GM12892 (cell line): ENCODE measurements at regions not wholly inside any gene's neighbourhood (a gene's known extent, or its start where the extent isn't known, plus 50 kb on each side); places are given as distances from the start of the nearest gene placed in this dataset.

ENCODE experiments used
- DNase-seq: peaks from one replicate; pipeline ENCODE4 v3.0.0; 2011; ENCODE audit not compliant: insufficient read length
- FAIRE-seq: peaks from 2 replicates; lab custom pipeline; 2011; peaks lifted over from hg19 to GRCh38; lab: Jason Lieb, UNC
- POLR2A ChIP-seq: IDR thresholded peaks from 2 replicates; pipeline ENCODE4 v1.6.1; 2011; ENCODE audit warnings: low read depth, low read length, control low read depth
- POLR2AphosphoS5 ChIP-seq: IDR thresholded peaks from 2 replicates; pipeline ENCODE4 v1.6.1; 2011; ENCODE audit warnings: low read depth, low read length, control low read depth
- TAF1 ChIP-seq: IDR thresholded peaks from 2 replicates; pipeline ENCODE4 v1.6.1; 2011; ENCODE audit warnings: low read depth, mild to moderate bottlenecking, control low read depth, low read length, borderline replicate concordance

DNA sequence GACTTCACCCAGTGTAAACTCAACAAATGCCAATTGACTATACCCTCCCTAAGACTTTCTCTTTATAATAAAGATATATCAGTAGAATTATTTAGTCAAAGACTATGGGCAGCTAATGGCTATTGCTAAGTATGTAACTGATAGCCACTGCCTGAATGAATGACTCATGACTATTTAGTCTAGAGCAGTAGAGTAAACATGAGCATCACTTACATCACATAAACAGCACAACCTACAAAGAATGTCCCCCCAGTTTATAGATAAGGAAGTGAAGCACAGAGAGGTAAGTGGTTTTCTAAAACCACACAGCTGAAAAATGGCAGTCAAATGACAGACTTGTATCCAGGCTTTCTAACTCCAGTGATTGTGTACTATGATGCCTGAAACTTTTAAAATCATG, 507.0 kb downstream of the PPARGC1A start:
- TF ChIP-seq POLR2AphosphoS5 (no peak), TAF1 (no peak), POLR2A (no peak)
- no peak for FAIRE-seq
- no peak for DNase-seq

DNA sequence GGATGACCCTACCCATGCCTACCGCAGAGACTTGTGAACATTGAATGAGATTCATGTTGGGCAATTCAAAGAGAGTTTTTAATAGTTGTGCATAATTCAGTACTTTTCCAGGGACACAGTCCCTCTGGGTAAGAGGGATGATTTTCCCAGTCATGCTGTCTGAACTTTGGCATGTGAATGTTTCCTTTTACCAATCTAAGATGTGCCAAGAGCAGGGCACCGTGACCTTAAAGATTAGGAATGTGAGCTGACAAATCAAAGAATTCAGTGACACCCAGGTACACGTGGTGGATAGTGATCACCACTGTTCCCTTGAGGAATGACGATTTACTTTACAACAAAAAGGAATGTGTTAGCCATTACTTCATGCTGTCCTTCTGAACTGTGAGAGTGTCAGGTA, 515.6 kb downstream of the PPARGC1A start:
- no peak for FAIRE-seq
- TF ChIP-seq TAF1 (no peak), POLR2AphosphoS5 (no peak), POLR2A (no peak)
- DNase-seq = no peak

DNA sequence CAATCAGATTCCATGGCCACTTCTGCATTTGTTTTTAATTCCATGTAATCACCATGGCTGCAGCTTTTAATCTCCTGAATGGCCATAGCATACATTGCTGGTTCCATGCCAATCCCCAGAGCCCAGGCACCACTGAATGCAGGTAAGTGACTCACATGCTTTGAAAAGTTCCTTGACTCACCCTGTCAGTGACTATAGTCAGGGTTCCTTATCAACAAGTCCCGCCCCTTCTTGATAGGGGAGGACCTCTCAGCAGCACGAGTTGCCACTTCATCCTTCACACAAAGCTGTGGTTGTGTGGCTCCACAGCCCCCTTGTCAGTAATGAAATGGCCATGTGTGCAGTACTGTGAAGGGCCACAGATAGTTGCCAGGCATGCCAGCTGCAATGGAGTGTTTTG, 516.6 kb downstream of the PPARGC1A start:
- TF ChIP-seq TAF1 (no peak), POLR2AphosphoS5 (no peak), POLR2A (no peak)
- FAIRE-seq = no peak
- DNase-seq = no peak

- FAIRE-seq (no peak), DNase-seq (no peak)
- TF ChIP-seq TAF1 (no peak), POLR2AphosphoS5 (no peak), POLR2A (no peak)
Measured at GRCh38 chr4:23371533-23371932, 518.3 kb downstream of the PPARGC1A start.

GRCh38 chr4:23369331-23369730, 520.5 kb downstream of the PPARGC1A start:
- TF ChIP-seq TAF1 = no peak
- no peak for TF ChIP-seq POLR2AphosphoS5
- no peak for TF ChIP-seq POLR2A
- FAIRE-seq (no peak), DNase-seq (no peak)

DNA sequence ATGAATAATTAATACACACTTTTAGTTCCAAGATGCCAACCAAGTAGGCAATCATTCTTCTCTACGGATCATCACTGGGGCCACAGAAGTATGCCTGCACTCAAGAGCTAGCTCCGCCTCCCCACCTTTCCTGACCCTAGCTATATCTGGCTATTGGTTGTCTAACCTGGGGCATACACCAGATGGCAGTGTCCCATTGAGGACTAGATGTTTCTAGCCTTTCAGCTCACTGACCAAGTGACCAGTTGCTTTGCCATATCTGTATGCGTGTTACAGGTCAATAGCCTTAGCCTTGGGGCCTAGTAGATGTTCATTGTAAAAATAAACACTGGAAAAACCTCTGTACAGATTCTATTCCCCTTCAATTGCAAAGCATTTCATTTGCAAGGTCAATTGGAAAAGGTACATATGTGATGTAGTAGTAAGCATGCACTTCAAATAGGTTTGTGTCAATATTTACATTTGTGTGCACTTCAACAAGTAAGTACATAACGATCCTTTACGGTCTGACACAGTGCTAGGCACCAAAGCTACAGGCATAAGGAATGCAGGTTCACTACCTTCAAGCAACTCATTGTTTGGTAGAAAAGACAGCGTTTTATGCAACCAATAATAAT, 521.7 kb downstream of the PPARGC1A start:
- DNase-seq (no peak), FAIRE-seq (no peak)

DNA sequence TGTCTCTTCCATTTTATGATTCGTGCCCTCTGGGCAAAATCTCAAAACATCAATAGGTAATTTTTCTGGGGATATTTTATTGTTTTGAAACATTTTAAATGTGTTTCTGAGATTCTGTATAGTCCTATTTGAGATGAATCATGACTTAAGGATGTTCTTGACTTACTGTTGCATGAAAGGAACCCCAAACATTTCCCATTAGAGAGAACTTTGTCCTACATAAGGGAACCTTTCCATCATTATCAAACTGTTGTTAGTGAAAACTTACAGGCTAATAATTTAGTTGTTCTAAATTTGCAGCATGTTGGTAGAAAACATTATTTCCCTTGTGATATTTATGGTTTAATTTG, 523.3 kb downstream of the PPARGC1A start:
- DNase-seq (no peak), FAIRE-seq (no peak)
- no peak for TF ChIP-seq POLR2A
- no peak for TF ChIP-seq POLR2AphosphoS5
- no peak for TF ChIP-seq TAF1

More for the DNA sequence above, 521.7 kb downstream of the PPARGC1A start:
- no peak for TF ChIP-seq POLR2A
- no peak for TF ChIP-seq POLR2AphosphoS5

GRCh38 chr4:23365871-23366556, 523.8 kb downstream of the PPARGC1A start:
- TF ChIP-seq TAF1 = no peak
- no peak for TF ChIP-seq POLR2A
- TF ChIP-seq POLR2AphosphoS5 = no peak
- FAIRE-seq = no peak
- DNase-seq = no peak

- FAIRE-seq = no peak
- TF ChIP-seq TAF1 (no peak), POLR2A (no peak), POLR2AphosphoS5 (no peak)
- DNase-seq = no peak
Measured at GRCh38 chr4:23365086-23365485, 524.8 kb downstream of the PPARGC1A start.

DNA sequence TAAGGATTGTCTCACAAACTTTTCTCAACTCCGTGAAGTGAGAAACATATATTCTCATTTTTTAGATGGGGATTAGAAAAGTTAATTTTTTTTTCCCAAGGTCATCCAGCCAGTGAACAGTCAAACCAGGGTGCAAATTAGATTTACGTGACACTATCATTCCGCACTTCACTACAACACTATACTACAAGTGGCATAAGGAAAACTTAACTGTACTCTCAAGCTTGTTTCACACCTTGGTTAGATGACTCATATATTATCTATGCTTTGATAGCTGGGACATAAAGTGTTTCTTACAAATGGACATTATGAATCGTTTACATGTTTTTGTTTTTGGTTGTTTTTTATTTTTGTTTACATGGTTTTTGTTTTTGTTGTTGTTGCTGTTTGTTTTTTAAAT, 525.7 kb downstream of the PPARGC1A start:
- FAIRE-seq (no peak), DNase-seq (no peak)
- no peak for TF ChIP-seq POLR2A
- no peak for TF ChIP-seq POLR2AphosphoS5
- TF ChIP-seq TAF1 = no peak

GRCh38 chr4:23361453-23361852, 528.4 kb downstream of the PPARGC1A start:
- no peak for TF ChIP-seq POLR2A
- TF ChIP-seq POLR2AphosphoS5 = no peak
- no peak for TF ChIP-seq TAF1
- no peak for DNase-seq
- no peak for FAIRE-seq

GRCh38 chr4:23360718-23361117, 529.1 kb downstream of the PPARGC1A start:
- FAIRE-seq (no peak), DNase-seq (no peak)
- no peak for TF ChIP-seq TAF1
- no peak for TF ChIP-seq POLR2AphosphoS5
- TF ChIP-seq POLR2A = no peak

- FAIRE-seq (no peak), DNase-seq (no peak)
Measured at GRCh38 chr4:23355258-23355657, 534.6 kb downstream of the PPARGC1A start.

More at GRCh38 chr4:23355258-23355657, 534.6 kb downstream of the PPARGC1A start:
- TF ChIP-seq POLR2AphosphoS5 (no peak), POLR2A (no peak), TAF1 (no peak)
